GM19395 (cell line): ENCODE measurements at regions not wholly inside any gene's neighbourhood (a gene's known extent, or its start where the extent isn't known, plus 50 kb on each side); places are given as distances from the start of the nearest gene placed in this dataset.

ENCODE experiments used
- ATAC-seq: cut with Tn5 transposase; IDR thresholded peaks from one replicate; pipeline ENCODE4 v1.9.1; 2021; ENCODE audit warnings: mild to moderate bottlenecking, moderate library complexity; ENCODE audit not compliant: unreplicated experiment

DNA sequence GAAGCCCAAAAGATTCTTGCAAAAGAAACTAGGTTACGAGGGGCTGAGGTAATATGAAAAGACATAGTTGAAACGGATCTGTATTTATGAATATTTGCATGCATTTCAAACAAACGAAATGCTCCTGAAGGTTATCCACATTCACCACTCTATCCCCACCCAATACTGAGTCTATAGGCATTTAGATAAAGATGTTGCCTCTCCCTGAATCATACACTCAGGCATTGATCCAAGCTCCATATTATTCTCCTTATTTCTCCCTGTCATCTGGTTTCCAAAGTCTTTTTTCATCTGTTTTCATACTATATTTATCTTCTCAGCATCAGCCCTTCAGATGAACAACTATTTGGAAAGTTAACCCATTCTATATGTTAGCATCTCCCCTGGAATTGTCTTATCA is 492.5 kb upstream of the TGFBR2 start:
- no peak for ATAC-seq

DNA sequence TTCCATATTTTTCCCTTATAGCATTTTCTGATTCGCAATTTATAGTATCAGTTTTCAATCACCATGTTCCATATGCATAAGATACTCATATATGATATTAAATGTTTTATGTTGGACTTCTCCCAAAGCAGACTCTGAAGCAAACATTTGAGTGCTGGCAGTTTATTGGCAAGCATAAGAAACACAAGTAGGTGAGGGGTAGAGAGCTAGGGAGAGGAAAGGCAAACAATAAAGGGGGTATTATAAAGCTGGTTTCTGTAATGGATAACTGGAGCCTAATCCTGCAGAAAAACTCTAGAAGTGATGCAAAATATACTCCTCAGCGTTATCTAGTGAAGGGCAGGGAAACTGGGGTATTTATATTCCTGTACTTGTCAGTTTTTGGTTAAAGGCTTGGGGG is 491.5 kb upstream of the TGFBR2 start:
- no peak for ATAC-seq

DNA sequence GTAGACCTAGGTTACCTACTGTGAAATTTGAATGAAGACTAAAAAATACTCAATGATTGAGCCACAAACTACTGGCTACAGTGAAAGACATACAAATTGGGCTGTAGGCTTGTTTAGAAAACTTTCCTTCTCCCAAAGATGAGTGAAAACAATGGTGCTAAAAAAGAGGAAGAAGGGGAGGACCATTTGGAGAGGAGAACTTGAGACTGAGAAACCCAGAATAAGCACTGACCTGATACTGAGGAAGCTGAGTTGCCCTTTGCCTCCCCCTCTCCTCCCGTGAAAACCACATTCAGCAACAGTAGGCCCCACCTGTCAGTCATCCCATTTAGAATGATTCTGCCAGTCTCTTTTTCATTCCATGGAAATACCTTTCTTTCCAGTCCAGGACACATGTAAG is 484.0 kb upstream of the TGFBR2 start:
- ATAC-seq: no peak

- ATAC-seq: no peak
Observed at GRCh38 chr3:30123224-30123623, 483.2 kb upstream of the TGFBR2 start.

DNA sequence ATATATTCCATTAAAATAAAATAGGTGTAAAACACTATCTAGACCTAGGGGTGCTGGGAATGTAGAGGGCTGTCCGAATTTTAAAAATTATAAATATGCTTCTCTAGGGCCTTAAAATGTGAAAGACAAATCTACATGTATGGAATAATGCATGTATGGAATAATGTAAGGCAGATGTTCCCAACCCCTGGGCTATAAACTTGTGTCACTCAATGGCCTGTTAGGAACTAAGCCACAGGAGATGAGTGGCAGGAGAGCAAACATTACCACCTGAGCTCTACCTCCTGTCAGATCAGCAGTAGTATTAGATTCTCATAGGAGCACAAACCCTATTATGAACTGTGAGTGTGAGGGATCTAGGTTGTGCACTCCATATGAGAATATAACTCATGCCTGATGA is 482.6 kb upstream of the TGFBR2 start:
- no peak for ATAC-seq

GRCh38 chr3:30124435-30125370 is 481.7 kb upstream of the TGFBR2 start:
- no peak for ATAC-seq

- ATAC-seq: no peak
Observed at GRCh38 chr3:30129765-30130164, 476.6 kb upstream of the TGFBR2 start.

DNA sequence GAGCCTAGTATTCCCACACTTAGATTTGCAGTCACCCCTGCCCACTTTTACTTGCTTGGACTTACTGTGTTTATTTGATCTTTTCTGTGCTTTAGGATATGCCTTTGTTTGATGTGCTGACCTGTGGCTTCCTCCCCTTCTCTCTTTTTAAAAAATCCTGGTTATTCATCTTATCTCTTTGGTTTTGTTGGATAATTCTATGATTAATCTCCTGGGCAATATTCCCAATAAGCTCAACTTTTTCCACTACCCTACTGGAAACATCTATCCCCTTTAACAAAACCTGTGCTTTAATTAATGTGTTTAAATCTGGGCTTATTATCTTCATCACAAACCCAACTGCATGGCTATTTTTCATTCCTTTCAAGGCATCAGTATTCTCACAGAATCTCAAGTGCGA is 476.0 kb upstream of the TGFBR2 start:
- ATAC-seq: no peak

DNA sequence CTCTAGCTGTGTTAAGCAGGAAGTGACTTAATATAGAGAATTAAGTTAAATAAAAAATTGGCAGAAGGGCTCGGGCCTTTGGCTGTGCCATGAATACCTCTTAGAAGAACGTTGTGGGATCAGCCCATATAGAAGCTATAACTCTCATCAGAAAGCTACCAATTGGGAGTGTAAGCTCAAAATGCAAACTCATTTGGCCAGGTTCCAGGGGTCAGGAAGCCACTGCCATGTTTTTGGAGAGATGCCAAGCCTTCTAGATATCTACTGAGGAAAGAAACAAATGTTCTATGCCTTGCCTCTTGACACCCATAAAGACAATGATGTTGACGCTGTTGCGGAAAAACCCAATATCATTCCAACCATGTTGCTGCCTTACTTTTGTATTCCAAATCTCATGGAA is 475.2 kb upstream of the TGFBR2 start:
- no peak for ATAC-seq

DNA sequence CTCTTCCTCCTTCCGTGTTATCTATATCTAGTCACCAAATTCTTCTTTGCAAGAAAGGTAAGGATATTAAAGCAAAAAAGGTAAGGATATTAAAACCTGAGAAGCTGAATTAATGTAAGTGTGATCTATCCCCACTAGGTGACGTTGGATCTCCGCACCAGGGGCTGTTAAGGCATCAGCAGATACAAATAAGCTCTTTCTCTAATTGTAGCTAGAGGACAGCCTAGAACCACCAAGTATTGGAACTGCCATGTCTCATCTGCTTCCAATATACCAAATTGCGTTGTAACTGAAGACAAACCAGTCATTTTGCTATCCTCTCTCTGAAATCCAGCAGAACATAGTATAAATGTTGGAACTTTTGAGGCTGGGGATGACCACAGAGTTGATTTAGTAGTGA is 471.2 kb upstream of the TGFBR2 start:
- no peak for ATAC-seq

DNA sequence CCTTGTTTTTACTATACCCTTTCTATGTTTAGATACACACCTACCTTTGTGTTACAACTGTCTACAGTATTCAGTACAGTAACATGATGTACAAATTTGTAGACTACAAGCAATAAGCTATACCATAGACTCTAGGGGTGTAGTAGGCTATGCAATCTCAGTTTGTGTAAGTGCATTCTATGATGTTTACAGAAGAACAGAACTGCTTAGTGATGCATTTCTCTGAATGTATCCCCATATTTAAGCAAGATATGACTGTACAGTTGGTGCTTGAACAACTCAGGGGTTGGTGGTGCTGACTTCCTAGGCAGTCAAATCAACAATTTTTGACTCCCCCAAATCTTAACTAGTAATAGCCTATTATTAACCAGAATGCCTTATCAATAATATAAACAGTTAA is 467.1 kb upstream of the TGFBR2 start:
- ATAC-seq: no peak

GRCh38 chr3:30140356-30141075 is 465.9 kb upstream of the TGFBR2 start:
- ATAC-seq: no peak

GRCh38 chr3:30141178-30141581 is 465.2 kb upstream of the TGFBR2 start:
- no peak for ATAC-seq

DNA sequence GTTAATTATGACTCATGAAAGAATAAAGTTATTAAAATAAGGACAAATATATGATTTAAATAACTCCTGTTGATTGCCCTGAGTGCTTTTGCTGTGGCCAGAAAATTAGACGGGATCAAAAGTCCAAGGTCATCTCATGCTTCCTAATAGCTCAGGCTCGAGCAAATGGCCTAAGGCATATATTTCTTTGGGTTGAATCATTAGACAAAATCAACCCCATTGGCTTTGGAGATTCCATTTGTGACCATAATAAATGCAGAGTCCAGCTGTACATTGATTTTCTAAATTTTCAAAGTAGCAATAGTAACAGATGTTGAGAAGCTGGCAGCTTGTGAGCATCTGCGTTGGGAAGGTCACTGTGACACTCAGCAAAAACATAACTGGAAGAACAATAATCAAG is 464.5 kb upstream of the TGFBR2 start:
- no peak for ATAC-seq

DNA sequence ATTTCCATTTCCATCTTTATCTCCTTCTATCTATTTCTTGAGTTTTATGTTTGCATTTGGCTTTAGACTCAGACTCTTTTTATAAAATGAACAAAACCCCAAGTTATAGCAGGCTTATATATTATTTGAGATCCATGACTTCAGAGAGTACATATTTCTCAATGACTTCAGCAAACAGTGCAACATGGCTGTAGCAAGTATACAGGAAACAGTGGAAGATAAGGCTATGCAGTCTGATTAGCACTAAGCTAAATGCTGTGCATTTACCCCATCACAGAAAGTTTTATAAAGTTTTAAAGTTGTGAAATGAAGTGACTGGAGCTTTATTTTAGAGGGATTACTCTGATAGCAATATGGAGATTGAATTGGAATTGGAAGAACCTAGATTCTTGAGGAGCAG is 463.5 kb upstream of the TGFBR2 start:
- no peak for ATAC-seq

- no peak for ATAC-seq
Observed at GRCh38 chr3:30145281-30145680, 461.1 kb upstream of the TGFBR2 start.

GRCh38 chr3:30146978-30147377 is 459.4 kb upstream of the TGFBR2 start:
- no peak for ATAC-seq

- no peak for ATAC-seq
Observed at GRCh38 chr3:30154853-30155252, 451.5 kb upstream of the TGFBR2 start.

DNA sequence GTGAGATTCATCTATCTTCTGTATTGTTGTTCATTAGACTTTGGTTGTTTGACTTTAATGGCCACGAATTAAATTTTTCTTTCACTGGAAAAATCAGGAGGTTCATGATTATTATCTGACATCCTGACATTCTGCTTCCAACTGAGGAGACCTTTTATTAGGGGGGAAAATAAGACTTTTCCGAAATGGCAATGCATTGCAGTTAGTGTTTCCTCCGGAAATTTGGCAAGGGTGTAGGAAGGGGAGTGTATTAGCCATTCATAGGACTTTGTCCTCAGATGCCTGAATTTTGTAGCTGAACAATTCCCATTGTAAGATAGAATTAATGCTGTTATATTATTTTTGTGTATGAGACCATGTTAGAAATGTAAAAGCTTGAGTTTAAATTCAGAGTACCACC is 450.6 kb upstream of the TGFBR2 start:
- no peak for ATAC-seq

DNA sequence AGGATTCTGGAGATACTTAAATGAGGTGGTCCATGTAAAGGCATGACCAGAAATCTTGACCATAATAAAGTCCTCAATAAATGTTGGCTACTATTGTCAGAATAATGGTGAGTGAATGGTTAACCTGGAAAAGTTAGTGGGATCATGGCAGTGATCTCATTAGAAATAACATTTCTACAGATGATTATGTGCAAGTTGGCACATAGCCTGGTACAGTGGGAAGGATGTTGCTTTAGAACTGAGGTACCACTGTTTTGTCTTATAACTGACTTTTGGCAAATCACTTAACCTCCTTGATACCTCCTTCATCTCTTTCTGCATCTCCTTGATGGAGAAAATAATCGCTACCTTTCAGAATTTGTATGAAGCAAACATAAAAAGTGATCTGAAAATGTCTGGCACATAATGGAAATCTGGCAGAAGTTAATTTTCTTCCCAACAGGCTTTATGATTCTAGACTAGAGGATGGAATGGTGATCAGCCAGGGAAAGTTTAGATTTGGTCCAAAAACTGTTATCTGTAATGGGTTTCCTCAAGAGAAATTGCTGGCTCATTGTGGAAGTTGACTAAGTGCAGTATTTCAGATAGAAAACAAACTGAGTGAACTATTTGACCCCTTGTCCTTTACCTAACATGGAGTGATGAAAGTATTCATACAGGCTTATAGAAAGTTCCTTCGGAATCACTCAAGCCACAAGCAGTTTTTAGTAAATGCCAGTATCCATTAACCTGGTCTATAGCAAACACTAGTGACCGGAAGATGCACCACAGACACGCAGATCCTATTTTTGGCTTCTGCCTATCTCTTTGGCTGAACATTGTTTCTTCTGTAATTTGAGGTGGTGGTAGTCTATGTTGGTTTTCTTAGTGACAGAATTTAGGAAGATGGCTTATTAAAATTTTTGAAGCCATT is 449.6 kb upstream of the TGFBR2 start:
- no peak for ATAC-seq

GRCh38 chr3:30161375-30161774 is 445.0 kb upstream of the TGFBR2 start:
- no peak for ATAC-seq
